HepG2 (cell line): ENCODE measurements at regions not wholly inside any gene's neighbourhood (a gene's known extent, or its start where the extent isn't known, plus 50 kb on each side); places are given as distances from the start of the nearest gene placed in this dataset.

Experiments used
- ATAC-seq: fragments of 200-7000 bp; cut with Tn5 transposase; 3 replicates; pipeline ENCODE4 v1.9.1; 2020; ENCODE audit warnings: mild to moderate bottlenecking, moderate library complexity
- BruUV-seq: library from RNA; stranded (reverse); fragments of 400-500 nt; replicated peaks from 2 replicates; lab custom pipeline; 2021; lab: Mats Ljungman, UMichigan
- CTCF ChIA-PET: fragments of 300-600 bp; formaldehyde crosslinking; extraction: SDS; loops from one replicate; lab custom pipeline; 2021; ENCODE audit warnings: low total read pairs, inconsistent platforms, low intra/inter-chr PET ratio; lab: Yijun Ruan, JAX
- POLR2A ChIA-PET: fragments of 350-600 bp; sonication (Branson Sonifier 250); formaldehyde crosslinking; loops from one replicate; lab custom pipeline; 2020; ENCODE audit warnings: antibody characterized with exemption, inconsistent platforms; lab: Yijun Ruan, JAX
- DNase-seq: peaks from one replicate; pipeline ENCODE4 v3.0.0-alpha.2; 2015; ENCODE audit warnings: low spot score
- FAIRE-seq: peaks from 3 replicates; lab custom pipeline; 2011; peaks lifted over from hg19 to GRCh38; lab: Jason Lieb, UNC
- H2AFZ ChIP-seq: one replicate; pipeline ENCODE4 v1.6.1; 2011; ENCODE audit warnings: low read length, inconsistent platforms
- H3K27ac ChIP-seq: fragments of 300-600 bp; 3 replicates; pipeline ENCODE4 v1.8.0; 2011; ENCODE audit warnings: mixed run types, mild to moderate bottlenecking, mixed read lengths, low read length, inconsistent platforms; ENCODE audit not compliant: insufficient read depth; ENCODE audit errors: extremely low read length
- H3K27me3 ChIP-seq, 2 experiments: fragments of 200-600 bp in 1 of 2; 2 replicates in 1 of 2; 3 replicates in 1 of 2; pipeline versions ENCODE4 v1.6.0 to v1.8.0; 2011; ENCODE audit warnings: low read length in 2 of 2, mild to moderate bottlenecking in 2 of 2, moderate library complexity in 2 of 2, inconsistent platforms in 1 of 2; ENCODE audit not compliant: insufficient read depth in 2 of 2, control insufficient read depth in 1 of 2
- H3K36me3 ChIP-seq, 2 experiments: fragments of 200-600 bp in 1 of 2; replicated peaks in 1 of 2; 2 replicates in 1 of 2; 3 replicates in 1 of 2; pipeline versions ENCODE4 v1.5.1 to v1.8.0; 2011; ENCODE audit warnings: low read length in 2 of 2, inconsistent platforms in 1 of 2; ENCODE audit not compliant: insufficient read depth in 2 of 2, control insufficient read depth in 1 of 2
- H3K4me1 ChIP-seq: 2 replicates; pipeline ENCODE4 v1.5.1; 2012; ENCODE audit warnings: low read length, inconsistent platforms; ENCODE audit not compliant: insufficient read depth
- H3K4me2 ChIP-seq: 2 replicates; pipeline ENCODE4 v1.6.0; 2011; ENCODE audit warnings: low read depth, low read length, inconsistent platforms
- H3K4me3 ChIP-seq, 3 experiments: fragments of 200-600 bp in 1 of 3; sonication (generic), shearing (Covaris generic) in 1 of 3; replicated peaks in 1 of 3; 2 replicates each; pipeline ENCODE4 v1.5.1; 2011 to 2016; ENCODE audit warnings: low read length in 3 of 3, inconsistent platforms in 2 of 3, low read depth in 2 of 3, mild to moderate bottlenecking in 2 of 3, control low read depth in 1 of 3, mixed read lengths in 1 of 3; ENCODE audit not compliant: insufficient read depth in 1 of 3
- H3K79me2 ChIP-seq: one replicate; pipeline ENCODE4 v1.6.1; 2011; ENCODE audit warnings: low read length, inconsistent platforms; ENCODE audit not compliant: insufficient read depth
- H3K9ac ChIP-seq: 2 replicates; pipeline ENCODE4 v1.6.0; 2011; ENCODE audit warnings: mild to moderate bottlenecking, low read depth, low read length, inconsistent platforms; ENCODE audit not compliant: insufficient read depth
- H3K9me3 ChIP-seq: 2 replicates; pipeline ENCODE4 v1.5.1; 2012; ENCODE audit warnings: mild to moderate bottlenecking, low read length
- H4K20me1 ChIP-seq: 2 replicates; pipeline ENCODE4 v1.6.0; 2011; ENCODE audit warnings: inconsistent platforms, mild to moderate bottlenecking, low read length, moderate library complexity; ENCODE audit not compliant: insufficient read depth
- E2F2 ChIP-seq: sonication (generic); formaldehyde crosslinking; IDR thresholded peaks from 2 replicates; pipeline ENCODE4 v1.4.0; 2020; ENCODE audit warnings: missing genetic modification reagents, borderline replicate concordance
- MED1 ChIP-seq: sonication (generic); formaldehyde crosslinking; IDR thresholded peaks from 2 replicates; pipeline ENCODE4 v1.4.0; 2020; ENCODE audit warnings: missing genetic modification reagents
- MED13 ChIP-seq: sonication (generic); formaldehyde crosslinking; IDR thresholded peaks from 2 replicates; pipeline ENCODE4 v1.5.0; 2020; ENCODE audit warnings: missing genetic modification reagents
- PPARG ChIP-seq: conservative IDR thresholded peaks from 2 replicates; pipeline ENCODE4 v1.6.1; 2016; ENCODE audit warnings: missing biosample characterization, missing genetic modification reagents
- SETDB1 ChIP-seq: sonication (generic); formaldehyde crosslinking; IDR thresholded peaks from 2 replicates; pipeline ENCODE4 v1.5.1; 2020; ENCODE audit warnings: missing genetic modification reagents, mild to moderate bottlenecking, borderline replicate concordance
- SP1 ChIP-seq, 2 experiments: fragments of 450-650 bp in 1 of 2; sonication (generic) in 1 of 2; formaldehyde crosslinking in 1 of 2; IDR thresholded peaks; 2 replicates each; pipeline versions ENCODE4 v1.4.0 to v1.6.1; 2016 to 2020; ENCODE audit warnings: missing genetic modification reagents in 1 of 2
- ZFP36 ChIP-seq: fragments of 150-350 bp; IDR thresholded peaks from 2 replicates; pipeline ENCODE4 v1.6.1; 2018; ENCODE audit warnings: borderline replicate concordance, low read length, low read depth; ENCODE audit not compliant: partially characterized antibody
- ZNF136 ChIP-seq: sonication (generic); formaldehyde crosslinking; IDR thresholded peaks from 2 replicates; pipeline ENCODE4 v1.8.1; 2022; ENCODE audit warnings: low read depth, mild to moderate bottlenecking, moderate library complexity, missing genetic modification reagents
- ZNF383 ChIP-seq: sonication (generic); formaldehyde crosslinking; IDR thresholded peaks from 2 replicates; pipeline ENCODE4 v1.4.0; 2020; ENCODE audit warnings: missing genetic modification reagents, mild to moderate bottlenecking, borderline replicate concordance
- WGBS: methylation state at CpG from one replicate; pipeline ENCODE4 v1.1.6; 2017; ENCODE audit warnings: low lambda C conversion rate; 5-methylcytosine and 5-hydroxymethylcytosine counted together
- in situ Hi-C: cut with HindIII; loops from 2 replicates; pipeline ENCODE4 v1.10.0; 2017; ENCODE audit warnings: low pct_unique_long_range_greater_than_20kb; ENCODE audit not compliant: extremely low pct_ligation_motif_present
- intact Hi-C: fragments of 100-400 bp; cut with micrococcal nuclease; formaldehyde crosslinking; loops from one replicate; pipeline ENCODE4 v1.10.0; 2022; ENCODE audit not compliant: unreplicated experiment
- TF ChIP-seq, protein P1 (sequence below): IDR thresholded peaks from 2 replicates; pipeline ENCODE4 v1.6.1; 2016; ENCODE audit warnings: low read depth
- TF ChIP-seq, protein P2 (sequence below): IDR thresholded peaks from 2 replicates; pipeline ENCODE4 v1.6.1; 2018; ENCODE audit warnings: missing genetic modification reagents, mild to moderate bottlenecking, missing compliant biosample characterization
- TF ChIP-seq, protein P3 (sequence below): sonication (generic); formaldehyde crosslinking; IDR thresholded peaks from 2 replicates; pipeline ENCODE4 v1.5.1; 2020; ENCODE audit warnings: missing genetic modification reagents, mild to moderate bottlenecking, borderline replicate concordance

DNA sequence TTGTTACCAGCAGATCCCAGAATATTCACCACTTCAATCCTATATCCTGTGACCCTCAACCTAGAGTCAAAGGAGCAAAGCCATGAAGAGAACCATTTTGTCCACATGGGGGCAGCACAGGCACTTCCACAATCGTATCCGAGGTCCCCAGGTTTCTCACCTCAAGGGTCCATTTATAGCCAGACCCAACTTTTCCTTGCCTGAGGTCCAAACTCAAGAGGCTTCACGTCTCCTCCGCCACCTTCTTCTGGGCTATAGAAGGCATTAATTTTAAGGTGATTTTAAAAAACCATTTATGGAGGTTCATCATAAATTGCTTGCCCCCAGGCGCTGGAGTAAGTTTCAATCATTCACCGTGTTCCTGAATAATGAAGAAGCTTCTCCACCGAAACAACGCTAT, 111.6 kb upstream of the NABP1 start:
- Histone ChIP-seq H2AFZ (no peak overlapping the region), H3K36me3 (no peaks in the 10 kb centered on the region), H3K79me2 (no peaks in the 10 kb centered on the region), H3K9me3 (no peaks in the 10 kb centered on the region), H3K27me3 (no peaks in the 10 kb centered on the region), H3K9ac (no peak overlapping the region), H3K4me2 (no peak overlapping the region), H3K4me1 (peaks cover 11% of the 10 kb centered on the region), H4K20me1 (no peaks in the 10 kb centered on the region), H3K27ac (no peak overlapping the region), H3K4me3 (no peak overlapping the region)
- intact Hi-C loops: loop anchor here (1.0 to 2.0 kb wide), 4 partner anchors 112 to 596 kb away; partner anchors contain the start of gene NABP1
- in situ Hi-C loops: loop anchor here (5.0 kb wide), 1 partner anchor 126 kb away; no protein-coding TSS in a partner anchor
- ChIA-PET CTCF (interaction anchor here (3.5 kb wide), 1 partner anchor 125 kb away, joined by 58 read pairs; no protein-coding TSS in a partner anchor), POLR2A (interaction anchor here (2.1 kb wide), 1 partner anchor 111 kb away, joined by 7 read pairs; the partner anchor contains the start of gene NABP1)
- ATAC-seq: peak; percentile 96
- 55% methylated on average over 8 of the region's 8 CpGs for WGBS
- FAIRE-seq: peak; percentile 78
- peak; percentile 71 for DNase-seq
- BruUV-seq: no TSS peak
- TF ChIP-seq SETDB1 (CRISPR knock-in tag) (no peak), ZNF383 (CRISPR knock-in tag) (no peak), E2F2 (CRISPR knock-in tag) (no peak), SP1 (IDR thresholded peaks at IDR 0.05) (no peak), SP1 (CRISPR knock-in tag; IDR thresholded peaks at IDR 0.05) (no peak), MED13 (CRISPR knock-in tag) (no peak), ZFP36 (peak; percentile 24), MED1 (CRISPR knock-in tag) (no peak), ZNF136 (no peak), PPARG (CRISPR knock-in tag) (peak; percentile 82)
- TF ChIP-seq, protein P1, sequence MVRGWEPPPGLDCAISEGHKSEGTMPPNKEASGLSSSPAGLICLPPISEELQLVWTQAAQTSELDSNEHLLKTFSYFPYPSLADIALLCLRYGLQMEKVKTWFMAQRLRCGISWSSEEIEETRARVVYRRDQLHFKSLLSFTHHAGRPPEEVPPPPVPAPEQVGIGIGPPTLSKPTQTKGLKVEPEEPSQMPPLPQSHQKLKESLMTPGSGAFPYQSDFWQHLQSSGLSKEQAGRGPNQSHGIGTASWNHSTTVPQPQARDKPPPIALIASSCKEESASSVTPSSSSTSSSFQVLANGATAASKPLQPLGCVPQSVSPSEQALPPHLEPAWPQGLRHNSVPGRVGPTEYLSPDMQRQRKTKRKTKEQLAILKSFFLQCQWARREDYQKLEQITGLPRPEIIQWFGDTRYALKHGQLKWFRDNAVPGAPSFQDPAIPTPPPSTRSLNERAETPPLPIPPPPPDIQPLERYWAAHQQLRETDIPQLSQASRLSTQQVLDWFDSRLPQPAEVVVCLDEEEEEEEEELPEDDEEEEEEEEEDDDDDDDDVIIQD (CRISPR knock-in tag): peak; percentile 16; the same call in 1 of the 2 replicates
- TF ChIP-seq, protein P2, sequence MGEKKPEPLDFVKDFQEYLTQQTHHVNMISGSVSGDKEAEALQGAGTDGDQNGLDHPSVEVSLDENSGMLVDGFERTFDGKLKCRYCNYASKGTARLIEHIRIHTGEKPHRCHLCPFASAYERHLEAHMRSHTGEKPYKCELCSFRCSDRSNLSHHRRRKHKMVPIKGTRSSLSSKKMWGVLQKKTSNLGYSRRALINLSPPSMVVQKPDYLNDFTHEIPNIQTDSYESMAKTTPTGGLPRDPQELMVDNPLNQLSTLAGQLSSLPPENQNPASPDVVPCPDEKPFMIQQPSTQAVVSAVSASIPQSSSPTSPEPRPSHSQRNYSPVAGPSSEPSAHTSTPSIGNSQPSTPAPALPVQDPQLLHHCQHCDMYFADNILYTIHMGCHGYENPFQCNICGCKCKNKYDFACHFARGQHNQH (CRISPR knock-in tag): 0 out of 2 replicates have a peak, but pooled peaks have one; percentile 23
- TF ChIP-seq, protein P3, sequence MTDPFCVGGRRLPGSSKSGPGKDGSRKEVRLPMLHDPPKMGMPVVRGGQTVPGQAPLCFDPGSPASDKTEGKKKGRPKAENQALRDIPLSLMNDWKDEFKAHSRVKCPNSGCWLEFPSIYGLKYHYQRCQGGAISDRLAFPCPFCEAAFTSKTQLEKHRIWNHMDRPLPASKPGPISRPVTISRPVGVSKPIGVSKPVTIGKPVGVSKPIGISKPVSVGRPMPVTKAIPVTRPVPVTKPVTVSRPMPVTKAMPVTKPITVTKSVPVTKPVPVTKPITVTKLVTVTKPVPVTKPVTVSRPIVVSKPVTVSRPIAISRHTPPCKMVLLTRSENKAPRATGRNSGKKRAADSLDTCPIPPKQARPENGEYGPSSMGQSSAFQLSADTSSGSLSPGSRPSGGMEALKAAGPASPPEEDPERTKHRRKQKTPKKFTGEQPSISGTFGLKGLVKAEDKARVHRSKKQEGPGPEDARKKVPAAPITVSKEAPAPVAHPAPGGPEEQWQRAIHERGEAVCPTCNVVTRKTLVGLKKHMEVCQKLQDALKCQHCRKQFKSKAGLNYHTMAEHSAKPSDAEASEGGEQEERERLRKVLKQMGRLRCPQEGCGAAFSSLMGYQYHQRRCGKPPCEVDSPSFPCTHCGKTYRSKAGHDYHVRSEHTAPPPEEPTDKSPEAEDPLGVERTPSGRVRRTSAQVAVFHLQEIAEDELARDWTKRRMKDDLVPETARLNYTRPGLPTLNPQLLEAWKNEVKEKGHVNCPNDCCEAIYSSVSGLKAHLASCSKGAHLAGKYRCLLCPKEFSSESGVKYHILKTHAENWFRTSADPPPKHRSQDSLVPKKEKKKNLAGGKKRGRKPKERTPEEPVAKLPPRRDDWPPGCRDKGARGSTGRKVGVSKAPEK (CRISPR knock-in tag): no peak
